NCI-H2196 (cell line): ENCODE measurements at regions not wholly inside any gene's neighbourhood (a gene's known extent, or its start where the extent isn't known, plus 50 kb on each side); places are given as distances from the start of the nearest gene placed in this dataset.

Experiments
- DNase-seq: peaks from one replicate; lab custom pipeline; 2025; ENCODE audit not compliant: unreplicated experiment; lab: John Stamatoyannopoulos, UW

- DNase-seq: no peak
Measured at GRCh38 chr3:197352382-197352781, 54.0 kb upstream of the DLG1 start.

- no peak for DNase-seq
Measured at GRCh38 chr3:197350446-197350845, 52.0 kb upstream of the DLG1 start.

GRCh38 chr3:197349368-197349767 is 51.0 kb upstream of the DLG1 start:
- no peak for DNase-seq
